ENCODE measurements at regions not wholly inside any gene's neighbourhood (a gene's known extent, or its start where the extent isn't known, plus 50 kb on each side); places are given as distances from the start of the nearest gene placed in this dataset.

- H3K4me1 ChIP-seq = no peaks in the 10 kb centered on the region
- no peak for DNase-seq
- no peak overlapping the region for H3K27ac ChIP-seq
- no peak for ATAC-seq (ENCODE audit: low FRiP score in 2 of 2)
- H3K9me3 ChIP-seq = no peaks in the 10 kb centered on the region
- no peaks in the 10 kb centered on the region for H3K36me3 ChIP-seq
- WGBS, 2 donors = 88 to 89% methylated on average over 2 of the region's 2 CpGs
- no peak overlapping the region for H3K4me3 ChIP-seq
- TF ChIP-seq POLR2A (IDR thresholded peaks at IDR 0.05) = no peak
- TF ChIP-seq EP300 (IDR thresholded peaks at IDR 0.05) = no peak
- TF ChIP-seq POLR2AphosphoS5 (IDR thresholded peaks at IDR 0.05) = no peak
- no peak for TF ChIP-seq CTCF (IDR thresholded peaks at IDR 0.05)
- no peaks in the 10 kb centered on the region for H3K27me3 ChIP-seq
Observed at GRCh38 chr4:20454515-20454914, 202.8 kb downstream of the SLIT2 start.

GRCh38 chr4:20456407-20456806, 204.7 kb downstream of the SLIT2 start:
- H3K27ac ChIP-seq = no peak overlapping the region
- no peaks in the 10 kb centered on the region for H3K27me3 ChIP-seq
- H3K9me3 ChIP-seq = no peaks in the 10 kb centered on the region
- H3K4me3 ChIP-seq = no peak overlapping the region
- H3K4me1 ChIP-seq = no peaks in the 10 kb centered on the region
- H3K36me3 ChIP-seq = no peaks in the 10 kb centered on the region
- DNase-seq (no peak), ATAC-seq (ENCODE audit: low FRiP score in 2 of 2) (no peak)
- TF ChIP-seq CTCF (IDR thresholded peaks at IDR 0.05) (no peak), POLR2A (IDR thresholded peaks at IDR 0.05) (no peak), POLR2AphosphoS5 (IDR thresholded peaks at IDR 0.05) (no peak), EP300 (IDR thresholded peaks at IDR 0.05) (no peak)

GRCh38 chr4:20462426-20463175, 210.9 kb downstream of the SLIT2 start:
- no peaks in the 10 kb centered on the region for H3K4me1 ChIP-seq
- DNase-seq (no peak), ATAC-seq (ENCODE audit: low FRiP score in 2 of 2) (no peak)
- no peak overlapping the region for H3K4me3 ChIP-seq
- no peak overlapping the region for H3K27ac ChIP-seq
- no peaks in the 10 kb centered on the region for H3K9me3 ChIP-seq
- H3K27me3 ChIP-seq = no peaks in the 10 kb centered on the region
- no peaks in the 10 kb centered on the region for H3K36me3 ChIP-seq
- 65 to 71% methylated on average over 4 of the region's 4 CpGs for WGBS, 2 donors
- no peak for TF ChIP-seq EP300 (IDR thresholded peaks at IDR 0.05)
- no peak for TF ChIP-seq POLR2AphosphoS5 (IDR thresholded peaks at IDR 0.05)
- no peak for TF ChIP-seq CTCF (IDR thresholded peaks at IDR 0.05)
- no peak for TF ChIP-seq POLR2A (IDR thresholded peaks at IDR 0.05)

- H3K4me3 ChIP-seq = no peak overlapping the region
- H3K36me3 ChIP-seq = no peaks in the 10 kb centered on the region
- no peak for TF ChIP-seq POLR2A (IDR thresholded peaks at IDR 0.05)
- no peak for TF ChIP-seq POLR2AphosphoS5 (IDR thresholded peaks at IDR 0.05)
- no peak for TF ChIP-seq CTCF (IDR thresholded peaks at IDR 0.05)
- TF ChIP-seq EP300 (IDR thresholded peaks at IDR 0.05) = no peak
- ATAC-seq (ENCODE audit: low FRiP score in 2 of 2) (no peak), DNase-seq (no peak)
- no peaks in the 10 kb centered on the region for H3K9me3 ChIP-seq
- no peaks in the 10 kb centered on the region for H3K27me3 ChIP-seq
- WGBS, 2 donors = 74 to 81% methylated on average over 2 of the region's 2 CpGs
- H3K27ac ChIP-seq = no peak overlapping the region
- no peaks in the 10 kb centered on the region for H3K4me1 ChIP-seq
Observed at GRCh38 chr4:20463176-20463430, 211.4 kb downstream of the SLIT2 start.

- Histone ChIP-seq H3K4me3 (no peak overlapping the region), H3K27me3 (no peaks in the 10 kb centered on the region), H3K9me3 (no peaks in the 10 kb centered on the region), H3K27ac (no peak overlapping the region), H3K36me3 (no peaks in the 10 kb centered on the region), H3K4me1 (no peaks in the 10 kb centered on the region)
- 81 to 92% methylated on average over 5 of the region's 5 CpGs for WGBS, 2 donors
- DNase-seq (no peak), ATAC-seq (ENCODE audit: low FRiP score in 2 of 2) (peak in 1 of 2 donors; percentile 57)
- no peak for TF ChIP-seq EP300 (IDR thresholded peaks at IDR 0.05)
- TF ChIP-seq POLR2AphosphoS5 (IDR thresholded peaks at IDR 0.05) = no peak
- no peak for TF ChIP-seq CTCF (IDR thresholded peaks at IDR 0.05)
- TF ChIP-seq POLR2A (IDR thresholded peaks at IDR 0.05) = no peak
Observed at GRCh38 chr4:20464381-20464780, 212.7 kb downstream of the SLIT2 start.
